K562 (cell line): ENCODE measurements at regions not wholly inside any gene's neighbourhood (a gene's known extent, or its start where the extent isn't known, plus 50 kb on each side); places are given as distances from the start of the nearest gene placed in this dataset.

Experiments
- ATAC-seq: fragments of 200-7000 bp; cut with Tn5 transposase; 3 replicates; pipeline ENCODE4 v1.9.1; 2020; ENCODE audit warnings: moderate library complexity
- BruUV-seq: library from RNA; stranded (reverse); fragments of 400-500 nt; replicated peaks from 2 replicates; lab custom pipeline; 2021; lab: Mats Ljungman, UMichigan
- CTCF ChIA-PET: fragments of 300-600 bp; formaldehyde crosslinking; extraction: SDS; loops from one replicate; lab custom pipeline; 2021; ENCODE audit warnings: low intra/inter-chr PET ratio; lab: Yijun Ruan, JAX
- POLR2A ChIA-PET: fragments of 300-600, 350-650 bp; sonication (Branson Sonifier 250); formaldehyde crosslinking; extraction: SDS; loops from one replicate; lab custom pipeline; 2021; ENCODE audit warnings: antibody characterized with exemption, inconsistent platforms; lab: Yijun Ruan, JAX
- DNase-seq, 4 experiments: peaks; one replicate each; pipeline versions ENCODE4 v3.0.0 to v3.0.0-alpha.2; 2011 to 2018; ENCODE audit warnings: low spot score in 3 of 4, mixed read lengths in 3 of 4; ENCODE audit errors: extremely low read depth in 1 of 4
- FAIRE-seq: peaks from 2 replicates; lab custom pipeline; 2011; peaks lifted over from hg19 to GRCh38; lab: Jason Lieb, UNC
- H2AFZ ChIP-seq: 2 replicates; pipeline ENCODE4 v1.6.0; 2011; ENCODE audit warnings: low read depth, low read length, control low read depth, inconsistent platforms
- H3K27ac ChIP-seq: fragments of 200-600 bp; 3 replicates; pipeline ENCODE4 v1.8.0; 2011; ENCODE audit warnings: low read depth, mild to moderate bottlenecking, control low read depth, inconsistent platforms, low read length, moderate library complexity, mixed read lengths; ENCODE audit errors: extremely low read depth
- H3K27me3 ChIP-seq, 2 experiments: fragments of 300-600 bp in 1 of 2; 2 replicates in 1 of 2; 3 replicates in 1 of 2; pipeline versions ENCODE4 v1.6.0 to v1.8.0; 2011; ENCODE audit warnings: inconsistent platforms in 2 of 2, low read length in 2 of 2, mild to moderate bottlenecking in 1 of 2, mixed read lengths in 1 of 2, moderate library complexity in 1 of 2; ENCODE audit not compliant: control insufficient read depth in 2 of 2, insufficient read depth in 2 of 2
- H3K36me3 ChIP-seq: fragments of 300-600 bp; 3 replicates; pipeline ENCODE4 v1.8.0; 2011; ENCODE audit warnings: mild to moderate bottlenecking, low read length, inconsistent platforms; ENCODE audit not compliant: control insufficient read depth, insufficient read depth
- H3K4me1 ChIP-seq, 2 experiments: fragments of 200-600 bp in 1 of 2; replicated peaks in 1 of 2; 2 replicates in 1 of 2; 3 replicates in 1 of 2; pipeline versions ENCODE4 v1.5.1 to v1.8.0; 2011; ENCODE audit warnings: inconsistent platforms in 2 of 2, low read length in 2 of 2, mild to moderate bottlenecking in 1 of 2, mixed read lengths in 1 of 2, moderate library complexity in 1 of 2; ENCODE audit not compliant: control insufficient read depth in 2 of 2, insufficient read depth in 2 of 2
- H3K4me2 ChIP-seq: 2 replicates; pipeline ENCODE4 v1.6.1; 2011; ENCODE audit warnings: low read length, control low read depth, inconsistent platforms, mixed read lengths; ENCODE audit not compliant: insufficient read depth
- H3K4me3 ChIP-seq: fragments of 200-600 bp; sonication (generic), shearing (Covaris generic); 2 replicates; pipeline ENCODE4 v1.5.1; 2016; ENCODE audit warnings: control low read depth, inconsistent platforms
- H3K79me2 ChIP-seq: fragments of 200-600 bp; 3 replicates; pipeline ENCODE4 v1.8.0; 2011; ENCODE audit warnings: low read length, inconsistent platforms; ENCODE audit not compliant: control insufficient read depth, insufficient read depth
- H3K9ac ChIP-seq, 2 experiments: 2 replicates each; pipeline versions ENCODE4 v1.6.0 to v1.6.1; 2011; ENCODE audit warnings: low read depth in 2 of 2, low read length in 2 of 2, control low read depth in 1 of 2, inconsistent platforms in 1 of 2, mild to moderate bottlenecking in 1 of 2, mixed read lengths in 1 of 2; ENCODE audit not compliant: insufficient read depth in 1 of 2
- H3K9me1 ChIP-seq: one replicate; pipeline ENCODE4 v1.6.0; 2011; ENCODE audit warnings: inconsistent platforms, mild to moderate bottlenecking, low read length, moderate library complexity; ENCODE audit not compliant: control insufficient read depth, insufficient read depth
- H3K9me3 ChIP-seq: replicated peaks from 2 replicates; pipeline ENCODE4 v1.5.1; 2011; ENCODE audit warnings: low read depth, low read length, inconsistent platforms; ENCODE audit not compliant: control insufficient read depth, insufficient read depth
- H4K20me1 ChIP-seq: replicated peaks from 2 replicates; pipeline ENCODE4 v1.6.1; 2011; ENCODE audit warnings: low read length, inconsistent platforms, mixed read lengths; ENCODE audit not compliant: control insufficient read depth, insufficient read depth
- ASH1L ChIP-seq: fragments of 450-650 bp; IDR thresholded peaks from 2 replicates; pipeline ENCODE4 v1.6.1; 2018; ENCODE audit warnings: borderline replicate concordance, mild to moderate bottlenecking, low read depth; ENCODE audit not compliant: partially characterized antibody
- BRF1 ChIP-seq: IDR thresholded peaks from 3 replicates; pipeline ENCODE4 v1.6.1; 2011; ENCODE audit warnings: borderline replicate concordance, mild to moderate bottlenecking; ENCODE audit not compliant: insufficient read length; ENCODE audit errors: extremely low read depth
- GATAD2A ChIP-seq: fragments of 450-650 bp; IDR thresholded peaks from 2 replicates; pipeline ENCODE4 v1.6.1; 2017
- HDAC2 ChIP-seq: fragments of 450-650 bp; IDR thresholded peaks from 2 replicates; pipeline ENCODE4 v1.6.1; 2016; ENCODE audit warnings: mild to moderate bottlenecking
- KDM1A ChIP-seq, 2 experiments: fragments of 450-650 bp; IDR thresholded peaks; 2 replicates each; pipeline ENCODE4 v1.6.1; 2016; ENCODE audit warnings: mild to moderate bottlenecking in 2 of 2
- RHOXF2B ChIP-seq: fragments of 250-450 bp; sonication (Bioruptor Pico); conservative IDR thresholded peaks from 2 replicates; pipeline ENCODE4 v1.5.1; 2021
- RNF2 ChIP-seq: sonication (generic); IDR thresholded peaks from 2 replicates; pipeline ENCODE4 v1.6.1; 2016
- SRSF1 ChIP-seq: fragments of 200-400 bp; formaldehyde crosslinking; IDR thresholded peaks from 2 replicates; pipeline ENCODE4 v1.6.1; 2017; ENCODE audit warnings: mild to moderate bottlenecking, low read depth, low read length, moderate library complexity
- SRSF3 ChIP-seq: fragments of 200-400 bp; formaldehyde crosslinking; IDR thresholded peaks from 2 replicates; pipeline ENCODE4 v1.6.1; 2016; ENCODE audit warnings: mild to moderate bottlenecking, low read length, moderate library complexity; ENCODE audit not compliant: insufficient read depth
- TAF7 ChIP-seq: fragments of 450-650 bp; IDR thresholded peaks from 2 replicates; pipeline ENCODE4 v1.6.1; 2016; ENCODE audit warnings: missing genetic modification characterization, missing compliant biosample characterization
- TRIM28 ChIP-seq: fragments of 450-650 bp; IDR thresholded peaks from 2 replicates; pipeline ENCODE4 v1.6.1; 2017
- WGBS: fragments of 100-300 bp; shearing (Covaris generic); methylation state at CpG from one replicate; pipeline ENCODE4 v1.1.6; 2016; ENCODE audit warnings: low coverage, mixed read lengths; ENCODE audit not compliant: insufficient coverage; ENCODE audit errors: missing lambda C conversion rate; 5-methylcytosine and 5-hydroxymethylcytosine counted together
- in situ Hi-C: fragments of 300-500 bp; cut with MboI; formaldehyde crosslinking; loops from 4 replicates; pipeline ENCODE4 v1.15.0; 2018; ENCODE audit warnings: inconsistent platforms, mixed read lengths
- intact Hi-C: fragments of 100-400 bp; cut with micrococcal nuclease; formaldehyde crosslinking; loops from 2 replicates; pipeline ENCODE4 v1.14.2; 2022
- TF ChIP-seq, protein P1 (sequence below): fragments of 250-450 bp; sonication (Bioruptor Pico); IDR thresholded peaks from 2 replicates; pipeline ENCODE4 v1.5.0; 2022; ENCODE audit warnings: mild to moderate bottlenecking
- TF ChIP-seq, protein P2 (sequence below): fragments of 450-650 bp; IDR thresholded peaks from 2 replicates; pipeline ENCODE4 v1.6.1; 2016; ENCODE audit warnings: low read depth, mild to moderate bottlenecking, moderate library complexity
- TF ChIP-seq, protein P3 (sequence below): fragments of 450-650 bp; formaldehyde crosslinking; IDR thresholded peaks from 2 replicates; pipeline ENCODE4 v1.4.0; 2020; ENCODE audit warnings: mild to moderate bottlenecking, mixed read lengths
- TF ChIP-seq, protein P4 (sequence below): sonication (generic); formaldehyde crosslinking; IDR thresholded peaks from 2 replicates; pipeline ENCODE4 v1.5.0; 2020; ENCODE audit warnings: missing genetic modification reagents

DNA sequence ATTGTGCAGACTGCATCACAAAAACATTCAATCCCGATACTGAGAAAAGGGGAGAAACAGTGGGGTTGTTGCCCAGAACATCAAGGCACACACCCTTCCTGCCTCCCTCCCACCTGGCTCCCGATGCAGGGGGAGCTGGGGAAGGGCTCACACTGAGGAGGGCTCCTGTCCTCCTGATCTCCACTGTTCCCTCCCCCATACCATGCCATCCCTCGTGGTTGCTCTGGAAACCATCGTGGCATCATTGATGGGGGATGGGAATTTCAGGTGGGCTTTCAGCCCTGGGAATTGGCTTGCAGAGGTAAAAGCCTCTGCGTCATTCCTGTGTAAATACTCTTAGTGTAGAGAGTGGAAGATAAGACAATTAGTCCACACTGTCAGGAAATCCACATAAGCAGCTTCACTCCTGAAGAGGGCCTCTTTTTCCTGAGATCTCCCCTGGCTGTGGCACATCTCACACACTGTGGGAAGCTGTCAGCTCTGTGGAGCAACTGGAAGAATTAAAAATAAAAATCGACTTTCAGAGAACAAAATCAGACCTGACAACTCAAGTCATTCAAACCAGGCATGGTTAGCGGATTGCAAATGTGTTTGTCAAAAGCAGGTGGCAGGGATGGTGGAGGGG lies 176.0 kb downstream of the CHST1 start (continued):
- no peak for TF ChIP-seq BRF1
- TF ChIP-seq, protein P1, sequence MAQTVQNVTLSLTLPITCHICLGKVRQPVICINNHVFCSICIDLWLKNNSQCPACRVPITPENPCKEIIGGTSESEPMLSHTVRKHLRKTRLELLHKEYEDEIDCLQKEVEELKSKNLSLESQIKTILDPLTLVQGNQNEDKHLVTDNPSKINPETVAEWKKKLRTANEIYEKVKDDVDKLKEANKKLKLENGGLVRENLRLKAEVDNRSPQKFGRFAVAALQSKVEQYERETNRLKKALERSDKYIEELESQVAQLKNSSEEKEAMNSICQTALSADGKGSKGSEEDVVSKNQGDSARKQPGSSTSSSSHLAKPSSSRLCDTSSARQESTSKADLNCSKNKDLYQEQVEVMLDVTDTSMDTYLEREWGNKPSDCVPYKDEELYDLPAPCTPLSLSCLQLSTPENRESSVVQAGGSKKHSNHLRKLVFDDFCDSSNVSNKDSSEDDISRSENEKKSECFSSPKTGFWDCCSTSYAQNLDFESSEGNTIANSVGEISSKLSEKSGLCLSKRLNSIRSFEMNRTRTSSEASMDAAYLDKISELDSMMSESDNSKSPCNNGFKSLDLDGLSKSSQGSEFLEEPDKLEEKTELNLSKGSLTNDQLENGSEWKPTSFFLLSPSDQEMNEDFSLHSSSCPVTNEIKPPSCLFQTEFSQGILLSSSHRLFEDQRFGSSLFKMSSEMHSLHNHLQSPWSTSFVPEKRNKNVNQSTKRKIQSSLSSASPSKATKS: no peak
- TF ChIP-seq KDM1A (IDR thresholded peaks at IDR 0.05): no peak
- no peak for TF ChIP-seq SRSF3
- TF ChIP-seq RNF2: no peak
- TF ChIP-seq, protein P2, sequence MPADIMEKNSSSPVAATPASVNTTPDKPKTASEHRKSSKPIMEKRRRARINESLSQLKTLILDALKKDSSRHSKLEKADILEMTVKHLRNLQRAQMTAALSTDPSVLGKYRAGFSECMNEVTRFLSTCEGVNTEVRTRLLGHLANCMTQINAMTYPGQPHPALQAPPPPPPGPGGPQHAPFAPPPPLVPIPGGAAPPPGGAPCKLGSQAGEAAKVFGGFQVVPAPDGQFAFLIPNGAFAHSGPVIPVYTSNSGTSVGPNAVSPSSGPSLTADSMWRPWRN: no peak

DNA sequence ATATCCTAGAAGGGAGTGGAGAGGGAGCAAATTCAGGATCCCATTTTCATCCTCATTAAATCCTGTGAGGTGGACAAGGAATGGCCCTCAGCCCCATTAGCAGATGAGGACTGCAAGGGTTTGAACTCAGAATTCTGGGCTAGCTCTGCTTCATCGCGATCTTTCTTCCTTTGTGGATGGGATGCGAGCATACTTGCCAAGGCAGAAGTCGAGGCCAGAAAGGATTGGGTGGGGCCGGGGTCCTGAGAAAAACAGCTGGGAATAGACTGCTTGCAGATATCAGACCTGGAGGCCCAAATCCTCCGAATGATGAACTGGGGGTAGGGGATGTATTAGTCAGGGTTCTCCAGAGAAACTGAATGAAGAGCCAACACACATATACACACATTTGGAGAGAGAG lies 179.0 kb downstream of the CHST1 start:
- CTCF ChIA-PET: no interaction called here

More for the DNA sequence above, 179.0 kb downstream of the CHST1 start:
- no TSS peak for BruUV-seq
- WGBS: 9% methylated on average over 6 of the region's 6 CpGs
- Histone ChIP-seq H2AFZ (no peak overlapping the region), H3K27me3 (peaks cover 12 to 40% of the 10 kb centered on the region in 2 experiments; a peak in 3 of 5 replicates), H3K79me2 (no peaks in the 10 kb centered on the region), H3K4me3 (no peak overlapping the region), H3K36me3 (no peaks in the 10 kb centered on the region), H3K4me1 (no peaks in the 10 kb centered on the region), H3K27ac (no peak overlapping the region), H4K20me1 (no peaks in the 10 kb centered on the region; the same call in 1 of the 2 replicates), H3K9me1 (no peaks in the 10 kb centered on the region), H3K9me3 (no peaks in the 10 kb centered on the region), H3K9ac (no peak overlapping the region), H3K4me2 (no peak overlapping the region)
- intact Hi-C loops (no loop called here), in situ Hi-C loops (no loop called here)
- POLR2A ChIA-PET: no interaction called here
- FAIRE-seq (no peak), DNase-seq (no peak), ATAC-seq (no peak)
- TF ChIP-seq ASH1L (no peak), RHOXF2B (CRISPR knock-in tag) (no peak), SRSF1 (no peak), HDAC2 (no peak), GATAD2A (no peak), TRIM28 (no peak), TAF7 (tag) (no peak)
- TF ChIP-seq, protein P3, sequence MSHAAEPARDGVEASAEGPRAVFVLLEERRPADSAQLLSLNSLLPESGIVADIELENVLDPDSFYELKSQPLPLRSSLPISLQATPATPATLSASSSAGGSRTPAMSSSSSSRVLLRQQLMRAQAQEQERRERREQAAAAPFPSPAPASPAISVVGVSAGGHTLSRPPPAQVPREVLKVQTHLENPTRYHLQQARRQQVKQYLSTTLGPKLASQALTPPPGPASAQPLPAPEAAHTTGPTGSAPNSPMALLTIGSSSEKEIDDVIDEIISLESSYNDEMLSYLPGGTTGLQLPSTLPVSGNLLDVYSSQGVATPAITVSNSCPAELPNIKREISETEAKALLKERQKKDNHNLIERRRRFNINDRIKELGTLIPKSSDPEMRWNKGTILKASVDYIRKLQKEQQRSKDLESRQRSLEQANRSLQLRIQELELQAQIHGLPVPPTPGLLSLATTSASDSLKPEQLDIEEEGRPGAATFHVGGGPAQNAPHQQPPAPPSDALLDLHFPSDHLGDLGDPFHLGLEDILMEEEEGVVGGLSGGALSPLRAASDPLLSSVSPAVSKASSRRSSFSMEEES (CRISPR knock-in tag): no peak
- TF ChIP-seq, protein P4, sequence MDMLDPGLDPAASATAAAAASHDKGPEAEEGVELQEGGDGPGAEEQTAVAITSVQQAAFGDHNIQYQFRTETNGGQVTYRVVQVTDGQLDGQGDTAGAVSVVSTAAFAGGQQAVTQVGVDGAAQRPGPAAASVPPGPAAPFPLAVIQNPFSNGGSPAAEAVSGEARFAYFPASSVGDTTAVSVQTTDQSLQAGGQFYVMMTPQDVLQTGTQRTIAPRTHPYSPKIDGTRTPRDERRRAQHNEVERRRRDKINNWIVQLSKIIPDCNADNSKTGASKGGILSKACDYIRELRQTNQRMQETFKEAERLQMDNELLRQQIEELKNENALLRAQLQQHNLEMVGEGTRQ: no peak
